Activated CD8-positive, alpha-beta T cell treated with anti-CD3 and anti-CD28 coated beads for 36 hours (primary cell): ENCODE measurements at regions not wholly inside any gene's neighbourhood (a gene's known extent, or its start where the extent isn't known, plus 50 kb on each side); places are given as distances from the start of the nearest gene placed in this dataset.

Experiments used
- ATAC-seq: fragments of 200-7000 bp; cut with Tn5 transposase; one replicate; pipeline ENCODE4 v1.10.0; 2021; ENCODE audit warnings: mild to moderate bottlenecking, moderate library complexity
- CTCF ChIA-PET: fragments of 350-600 bp; sonication (Branson Sonifier 250); formaldehyde crosslinking; loops from one replicate; lab custom pipeline; 2021; ENCODE audit warnings: antibody characterized with exemption; lab: Charles Lee
- POLR2A ChIA-PET: fragments of 350-600 bp; sonication (Branson Sonifier 250); formaldehyde crosslinking; loops from one replicate; lab custom pipeline; 2021; ENCODE audit warnings: antibody characterized with exemption; lab: Charles Lee
- DNase-seq: peaks from one replicate; pipeline ENCODE4 v3.0.0-alpha.2; 2020
- H3K27ac Mint-ChIP-seq: one replicate; pipeline ENCODE4 v1.8.0; 2021; ENCODE audit warnings: mild to moderate bottlenecking, mixed read lengths
- H3K27me3 Mint-ChIP-seq: one replicate; pipeline ENCODE4 v1.8.0; 2021; ENCODE audit warnings: mixed read lengths
- H3K36me3 Mint-ChIP-seq: one replicate; pipeline ENCODE4 v1.8.0; 2021; ENCODE audit warnings: low read depth, mixed read lengths
- H3K4me1 Mint-ChIP-seq: one replicate; pipeline ENCODE4 v1.8.0; 2021; ENCODE audit warnings: low read depth, mixed read lengths
- H3K4me3 Mint-ChIP-seq: one replicate; pipeline ENCODE4 v1.8.0; 2021; ENCODE audit warnings: mild to moderate bottlenecking, moderate library complexity, mixed read lengths
- H3K9me3 Mint-ChIP-seq: one replicate; pipeline ENCODE4 v1.8.0; 2021; ENCODE audit warnings: mixed read lengths
- CTCF ChIP-seq: fragments of 200-600 bp; IDR thresholded peaks from one replicate; pipeline ENCODE4 v1.8.0; 2022; ENCODE audit warnings: antibody characterized with exemption, mild to moderate bottlenecking
- intact Hi-C: fragments of 100-400 bp; cut with micrococcal nuclease; formaldehyde crosslinking; loops from one replicate; pipeline ENCODE4 v1.10.0; 2022

- H3K9me3 Mint-ChIP-seq, result no peaks in the 10 kb centered on the region
- no peak overlapping the region for H3K27ac Mint-ChIP-seq
- TF ChIP-seq CTCF, result no peak
- ChIA-PET CTCF (no interaction called here), POLR2A (no interaction called here)
- DNase-seq (no peak), ATAC-seq (no peak)
- no peaks in the 10 kb centered on the region for H3K4me1 Mint-ChIP-seq
- H3K36me3 Mint-ChIP-seq, result no peaks in the 10 kb centered on the region
- H3K4me3 Mint-ChIP-seq, result no peak overlapping the region
- intact Hi-C loops, result no loop called here
- H3K27me3 Mint-ChIP-seq, result no peaks in the 10 kb centered on the region
Observed at GRCh38 chr3:35519936-35520335, 119.4 kb upstream of the ARPP21 start.

- ATAC-seq (no peak), DNase-seq (no peak)
- intact Hi-C loops, result no loop called here
- Mint-ChIP-seq H3K36me3 (no peaks in the 10 kb centered on the region), H3K4me1 (no peaks in the 10 kb centered on the region), H3K9me3 (no peaks in the 10 kb centered on the region), H3K4me3 (no peak overlapping the region), H3K27ac (no peak overlapping the region), H3K27me3 (no peaks in the 10 kb centered on the region)
- ChIA-PET CTCF (no interaction called here), POLR2A (interaction anchor here (0.8 kb wide), 1 partner anchor 11 kb away, joined by 3 read pairs; no protein-coding TSS in a partner anchor)
- TF ChIP-seq CTCF, result no peak
Observed at GRCh38 chr3:35521196-35521595, 118.1 kb upstream of the ARPP21 start.

- no peak for TF ChIP-seq CTCF
- DNase-seq (no peak), ATAC-seq (no peak)
- Mint-ChIP-seq H3K27ac (no peak overlapping the region), H3K36me3 (no peaks in the 10 kb centered on the region), H3K4me3 (no peak overlapping the region), H3K9me3 (no peaks in the 10 kb centered on the region), H3K27me3 (no peaks in the 10 kb centered on the region), H3K4me1 (no peaks in the 10 kb centered on the region)
- intact Hi-C loops, result no loop called here
- CTCF ChIA-PET, result no interaction called here
- POLR2A ChIA-PET, result no interaction called here
Observed at GRCh38 chr3:35522450-35522849, 116.9 kb upstream of the ARPP21 start.

GRCh38 chr3:35523074-35523473 is 116.3 kb upstream of the ARPP21 start:
- CTCF ChIA-PET, result interaction anchor here (0.6 kb wide), 1 partner anchor 229 kb away, joined by 3 read pairs; no protein-coding TSS in a partner anchor
- POLR2A ChIA-PET, result no interaction called here
- no peak overlapping the region for H3K27ac Mint-ChIP-seq
- ATAC-seq, result no peak
- no peaks in the 10 kb centered on the region for H3K4me1 Mint-ChIP-seq
- no peaks in the 10 kb centered on the region for H3K9me3 Mint-ChIP-seq
- TF ChIP-seq CTCF, result no peak
- intact Hi-C loops, result no loop called here
- no peaks in the 10 kb centered on the region for H3K27me3 Mint-ChIP-seq
- no peak for DNase-seq
- H3K36me3 Mint-ChIP-seq, result no peaks in the 10 kb centered on the region
- no peak overlapping the region for H3K4me3 Mint-ChIP-seq

GRCh38 chr3:35523838-35524237 is 115.5 kb upstream of the ARPP21 start:
- no peaks in the 10 kb centered on the region for H3K27me3 Mint-ChIP-seq
- H3K4me1 Mint-ChIP-seq, result no peaks in the 10 kb centered on the region

More at GRCh38 chr3:35523838-35524237, 115.5 kb upstream of the ARPP21 start:
- TF ChIP-seq CTCF, result no peak
- ATAC-seq, result no peak
- Mint-ChIP-seq H3K27ac (no peak overlapping the region), H3K36me3 (no peaks in the 10 kb centered on the region), H3K9me3 (no peaks in the 10 kb centered on the region), H3K4me3 (no peak overlapping the region)
- intact Hi-C loops, result no loop called here
- ChIA-PET POLR2A (no interaction called here), CTCF (no interaction called here)
- DNase-seq, result no peak
